HG03175 (cell line): ENCODE measurements at regions not wholly inside any gene's neighbourhood (a gene's known extent, or its start where the extent isn't known, plus 50 kb on each side); places are given as distances from the start of the nearest gene placed in this dataset.

Source experiments
- ATAC-seq: cut with Tn5 transposase; IDR thresholded peaks from one replicate; pipeline ENCODE4 v1.9.1; 2021; ENCODE audit warnings: mild to moderate bottlenecking, moderate library complexity; ENCODE audit not compliant: unreplicated experiment

GRCh38 chr6:7960848-7961247 is 50.3 kb upstream of the TXNDC5 start:
- ATAC-seq, result peak; percentile 55
